Stimulated activated CD4-positive, alpha-beta T cell treated with anti-CD3 and anti-CD28 coated beads, Interleukin-4, amount 100 ng/mL, for 4 hours (primary cell): ENCODE measurements at regions not wholly inside any gene's neighbourhood (a gene's known extent, or its start where the extent isn't known, plus 50 kb on each side); places are given as distances from the start of the nearest gene placed in this dataset.
"Not testable (repeated sequence)": the region's sequence is repeated elsewhere in the genome, so short reads cannot be mapped to it uniquely, and the experiment has no call there.

Experiments used
- DNase-seq, 2 experiments: peaks; one replicate each; pipeline ENCODE4 v3.0.0-alpha.2; 2020

- DNase-seq = no peak
These were observed 1280.2 kb upstream of the ACO1 start for GRCh38 chr9:31104249-31104648.

- DNase-seq = no peak
These were observed 1272.0 kb upstream of the ACO1 start for GRCh38 chr9:31112491-31112890.

DNA sequence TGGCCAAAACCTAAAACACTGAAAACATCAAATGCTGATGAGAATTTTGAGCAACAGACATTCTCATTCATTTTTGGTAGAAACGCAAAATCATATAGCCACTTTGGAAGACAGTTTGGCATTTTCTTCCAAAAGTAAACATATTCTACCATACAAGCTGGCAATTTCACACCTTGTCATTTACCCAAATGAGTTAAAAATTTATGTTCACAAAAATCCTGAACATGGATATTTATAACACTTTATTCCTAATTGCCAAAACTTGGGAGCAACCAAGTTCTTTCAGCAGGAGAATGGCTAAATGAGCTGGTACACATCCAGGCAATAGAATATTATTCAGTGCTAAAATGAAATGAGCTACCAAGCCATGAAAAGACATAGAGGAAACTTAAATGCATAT, 1270.1 kb upstream of the ACO1 start:
- DNase-seq = no peak

DNA sequence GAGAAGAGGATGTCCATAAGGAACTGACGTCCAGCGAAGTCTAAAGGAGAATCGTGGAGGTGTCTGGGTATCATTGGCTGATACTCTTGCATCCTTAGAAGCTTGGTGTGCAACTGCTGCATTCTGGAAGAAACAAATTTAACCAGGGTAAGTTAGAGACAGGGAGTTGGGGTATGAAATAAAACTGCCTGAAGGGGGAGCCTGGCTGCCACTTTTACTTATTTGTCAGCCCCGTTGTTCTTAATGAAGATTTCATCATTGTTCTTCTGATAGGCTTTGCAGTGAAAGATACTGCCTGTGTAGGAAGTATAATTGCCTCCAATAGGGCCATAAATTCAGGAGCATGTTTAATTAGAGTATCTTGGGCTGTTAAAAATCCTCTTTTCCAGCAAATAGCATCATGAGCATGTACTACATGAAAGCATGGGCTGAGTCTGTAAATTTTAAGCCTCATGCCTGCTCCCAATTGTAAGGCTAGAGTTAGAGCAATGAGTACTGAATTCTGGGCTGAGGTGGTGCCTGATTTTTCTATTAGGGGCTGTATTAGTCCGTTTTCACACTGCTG, 1264.5 kb upstream of the ACO1 start:
- DNase-seq = peak; percentile 10 to 20

- DNase-seq = no peak
These were observed 1260.1 kb upstream of the ACO1 start for GRCh38 chr9:31124389-31124788.

DNA sequence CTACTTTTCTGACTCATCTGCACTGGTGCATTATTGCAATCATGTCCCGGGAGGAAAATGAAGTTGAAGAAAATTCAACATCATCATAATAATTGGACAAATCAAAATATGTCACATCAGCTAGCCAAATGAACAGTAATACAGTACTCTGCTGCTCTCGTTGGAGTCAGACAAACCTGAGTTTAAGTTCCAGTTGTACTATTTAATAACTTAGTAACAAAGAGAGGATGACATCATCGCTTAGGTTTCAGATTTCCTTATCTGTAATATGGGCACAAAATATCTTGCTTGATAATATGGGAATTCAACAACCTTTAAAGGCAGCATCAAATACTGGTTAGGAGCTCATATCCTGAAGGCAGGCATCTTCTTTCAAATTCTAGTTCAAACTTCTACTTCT, 1248.9 kb upstream of the ACO1 start:
- no peak for DNase-seq

- no peak for DNase-seq
These were observed 1247.9 kb upstream of the ACO1 start for GRCh38 chr9:31136524-31136923.

DNA sequence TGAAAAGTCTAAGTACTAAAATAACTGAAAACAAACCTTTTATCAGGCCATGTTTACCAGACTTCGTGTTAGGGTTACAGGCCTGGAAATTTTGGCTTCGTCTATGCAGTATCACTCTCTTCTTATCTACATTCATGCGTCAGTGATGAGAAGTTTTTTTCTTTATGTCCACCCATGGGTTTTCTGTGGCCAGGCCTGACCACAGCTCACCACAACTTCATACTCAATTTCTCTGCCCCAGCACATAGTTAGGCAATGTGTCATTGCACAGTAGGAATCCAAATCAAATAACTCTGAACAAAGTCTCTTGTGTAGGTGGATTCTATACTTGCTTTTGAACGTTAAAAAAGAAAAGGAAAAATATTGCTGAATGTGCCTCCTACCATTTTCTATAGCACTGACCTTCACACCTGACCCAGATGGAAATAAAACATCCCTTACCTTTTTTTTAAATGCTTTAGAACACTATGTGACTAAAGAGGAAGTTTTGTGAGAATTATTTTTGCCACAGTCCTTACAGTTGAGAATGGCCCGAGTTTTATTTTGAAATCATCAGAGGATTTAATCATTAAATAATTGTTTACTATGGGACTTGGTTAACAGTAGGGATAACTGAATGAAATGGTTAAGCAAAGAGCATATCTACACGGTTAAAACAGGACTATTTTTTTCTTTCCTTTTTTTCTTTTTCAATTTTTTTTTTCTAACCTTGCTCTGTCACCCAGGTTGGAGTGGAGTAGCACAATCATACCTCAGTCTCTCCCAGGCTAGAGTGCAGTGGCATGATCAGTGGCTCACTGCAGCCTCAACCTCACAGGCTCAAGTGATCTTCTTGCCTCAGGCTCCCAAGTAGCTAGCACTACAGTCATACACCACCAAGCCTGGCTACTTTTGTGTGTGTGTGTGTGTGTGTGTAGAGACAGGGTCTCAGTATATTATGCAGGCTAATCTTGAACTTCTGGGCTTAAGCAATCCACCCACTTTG, 1247.0 kb upstream of the ACO1 start:
- DNase-seq = no peak

DNA sequence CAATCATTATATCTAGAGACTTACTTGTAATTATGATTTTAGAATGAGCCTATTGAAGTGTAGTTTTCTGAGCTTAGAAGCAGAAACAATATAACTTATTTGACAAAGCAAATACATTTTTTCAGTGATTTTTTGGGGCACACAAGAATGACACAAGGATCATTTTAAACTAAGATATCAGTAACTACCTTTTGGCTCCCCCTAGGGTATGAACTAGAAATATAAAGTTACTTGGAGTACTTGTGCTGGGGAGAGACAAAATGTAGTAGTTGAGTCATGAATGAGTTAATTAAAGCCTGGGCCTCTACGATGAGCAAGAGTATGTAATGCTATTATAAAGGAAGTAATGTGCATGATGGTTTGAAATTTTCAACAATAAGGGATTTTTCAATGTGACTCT, 1244.1 kb upstream of the ACO1 start:
- no peak for DNase-seq

DNA sequence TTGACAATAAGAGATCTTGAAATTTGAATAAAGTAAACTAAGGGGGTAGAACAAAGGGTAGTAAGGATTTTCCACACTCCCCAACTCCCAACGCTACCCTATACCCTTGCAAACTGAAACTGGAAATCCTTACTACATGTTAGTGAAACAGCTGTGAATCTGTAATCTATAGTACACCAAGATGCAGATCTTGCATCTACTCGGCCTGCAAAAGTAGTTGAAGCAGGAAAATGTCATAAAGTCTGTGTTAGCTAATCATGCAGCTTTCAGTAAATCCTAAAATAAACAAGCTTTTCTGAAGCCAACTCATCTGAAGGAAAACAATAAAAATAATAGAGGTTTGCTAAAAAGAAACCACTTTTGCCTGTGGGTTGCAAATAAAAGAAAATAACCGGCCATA, 1242.0 kb upstream of the ACO1 start:
- no peak for DNase-seq

- no peak for DNase-seq
These were observed 1239.8 kb upstream of the ACO1 start for GRCh38 chr9:31144614-31145013.

GRCh38 chr9:31146485-31147166, 1237.8 kb upstream of the ACO1 start:
- no peak for DNase-seq

GRCh38 chr9:31153250-31153840, 1231.1 kb upstream of the ACO1 start:
- no peak for DNase-seq

GRCh38 chr9:31166516-31166915, 1217.9 kb upstream of the ACO1 start:
- DNase-seq = no peak

GRCh38 chr9:31168161-31168560, 1216.3 kb upstream of the ACO1 start:
- DNase-seq = no peak

DNA sequence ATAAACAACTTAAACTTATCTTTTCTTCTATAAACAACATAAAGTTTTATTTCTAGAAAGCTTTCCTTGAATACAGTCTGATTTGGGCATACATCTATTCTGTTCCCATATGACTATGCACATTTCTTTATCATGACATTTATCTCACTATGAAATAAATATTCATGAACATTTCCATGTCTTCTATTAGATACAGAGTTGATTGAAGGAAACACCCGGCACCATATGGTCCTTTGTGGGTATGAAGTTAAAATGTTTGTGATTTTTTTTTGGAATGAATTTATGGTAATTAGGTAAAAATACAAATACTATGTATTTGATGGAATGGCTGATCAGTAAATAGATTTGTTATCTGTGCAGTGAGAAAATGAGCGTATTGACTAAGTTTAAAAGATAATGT, 1209.8 kb upstream of the ACO1 start:
- no peak for DNase-seq

DNA sequence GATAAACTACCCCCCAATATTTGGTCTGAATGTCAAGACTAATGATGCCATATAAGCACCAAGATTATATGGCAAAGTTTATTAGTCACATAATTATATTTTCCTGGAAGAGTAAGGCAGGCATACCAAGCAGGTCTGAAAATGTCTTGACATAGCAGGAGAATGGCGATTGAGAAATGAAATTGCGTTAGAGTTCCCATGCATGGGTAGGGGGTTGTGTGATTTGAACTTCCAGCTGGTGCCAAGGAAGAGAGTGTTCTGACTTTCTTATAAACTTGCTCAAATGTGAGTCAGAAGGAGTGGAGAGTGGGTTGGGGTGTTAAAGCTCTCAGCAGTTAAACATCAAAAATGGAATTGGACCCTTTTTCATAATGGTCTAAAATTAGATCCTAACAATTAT, 1200.6 kb upstream of the ACO1 start:
- DNase-seq = no peak

- DNase-seq = no peak
These were observed 1198.6 kb upstream of the ACO1 start for GRCh38 chr9:31185831-31186230.

GRCh38 chr9:31188496-31188895, 1195.9 kb upstream of the ACO1 start:
- no peak for DNase-seq

DNA sequence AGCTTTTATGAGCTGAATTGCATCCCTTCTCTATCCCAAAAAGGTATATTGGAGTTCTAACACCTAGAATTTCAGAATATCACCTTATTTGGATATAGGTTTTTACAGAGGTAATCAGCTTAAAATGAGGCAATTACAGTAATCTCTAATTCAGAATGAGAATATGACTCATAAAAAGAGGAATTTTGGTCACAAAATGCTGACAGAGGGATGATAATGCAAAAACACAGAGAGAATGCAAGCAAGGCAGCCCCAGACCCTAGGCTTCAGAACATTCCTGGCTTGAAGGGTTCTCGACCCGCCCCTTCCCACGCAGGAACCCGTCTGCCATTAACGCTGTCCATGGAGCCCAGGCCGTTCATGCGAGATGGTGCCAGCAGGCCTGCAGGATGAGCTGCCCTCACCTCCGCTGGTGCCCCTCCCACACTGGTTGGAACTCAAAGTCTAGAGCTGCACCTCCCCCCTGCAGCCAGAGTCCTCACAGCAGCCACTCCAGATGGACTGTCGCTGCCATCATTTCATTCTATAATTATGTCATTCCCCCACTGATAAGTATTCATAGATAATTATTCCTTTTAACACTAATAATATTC, 1173.4 kb upstream of the ACO1 start:
- DNase-seq = peak; percentile 13 to 14

- not testable (repeated sequence) for DNase-seq
These were observed 1154.5 kb upstream of the ACO1 start for GRCh38 chr9:31229976-31230375.

DNA sequence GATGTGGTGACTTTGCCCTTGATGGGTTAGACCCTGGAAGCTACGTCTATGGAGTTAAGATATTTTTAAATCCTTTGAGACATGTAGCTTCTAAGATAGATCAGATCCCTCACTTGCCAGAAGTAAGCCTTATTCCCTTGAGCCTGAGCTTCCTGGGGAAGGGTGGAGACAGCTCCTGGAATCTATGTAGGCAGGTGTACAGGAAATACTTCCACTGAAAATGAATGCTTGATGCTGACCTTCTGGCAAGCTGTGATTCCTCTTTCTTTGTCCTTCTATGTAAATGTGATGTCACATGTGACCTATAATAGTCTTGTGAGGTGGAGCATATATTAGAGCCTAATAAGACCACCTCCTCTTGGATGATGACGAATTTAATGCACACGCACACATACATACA, 1152.0 kb upstream of the ACO1 start:
- DNase-seq = no peak

DNA sequence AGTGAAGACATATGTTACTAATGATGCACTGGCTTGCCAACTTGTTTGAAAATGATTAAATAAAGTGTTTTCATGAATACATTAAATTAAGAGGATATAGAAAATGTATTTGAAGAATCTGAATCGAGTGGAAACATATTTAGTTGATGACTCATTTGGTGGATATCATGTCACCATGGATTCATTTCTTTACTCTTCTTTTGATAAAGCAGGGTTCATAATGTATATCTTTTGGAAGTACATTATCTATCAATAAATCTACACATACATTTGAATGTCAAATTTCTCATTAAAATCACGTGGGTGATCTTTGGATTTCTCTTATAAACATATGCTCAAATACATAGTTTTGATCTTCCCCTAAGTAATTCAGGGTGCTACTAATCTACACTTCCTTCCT, 1148.1 kb upstream of the ACO1 start:
- no peak for DNase-seq
